GM12892 (cell line): ENCODE measurements at regions not wholly inside any gene's neighbourhood (a gene's known extent, or its start where the extent isn't known, plus 50 kb on each side); places are given as distances from the start of the nearest gene placed in this dataset.

Experiments
- POLR2A ChIP-seq: IDR thresholded peaks from 2 replicates; pipeline ENCODE4 v1.6.1; 2011; ENCODE audit warnings: low read depth, low read length, control low read depth
- POLR2AphosphoS5 ChIP-seq: IDR thresholded peaks from 2 replicates; pipeline ENCODE4 v1.6.1; 2011; ENCODE audit warnings: low read depth, low read length, control low read depth
- TAF1 ChIP-seq: IDR thresholded peaks from 2 replicates; pipeline ENCODE4 v1.6.1; 2011; ENCODE audit warnings: low read depth, mild to moderate bottlenecking, control low read depth, low read length, borderline replicate concordance

- TF ChIP-seq POLR2AphosphoS5 (no peak), TAF1 (no peak), POLR2A (no peak)
Observed at GRCh38 chr13:67763984-67764383, 533.8 kb upstream of the PCDH9 start.
